DND-41 (cell line): ENCODE measurements at regions not wholly inside any gene's neighbourhood (a gene's known extent, or its start where the extent isn't known, plus 50 kb on each side); places are given as distances from the start of the nearest gene placed in this dataset.

Experiments
- EZH2 ChIP-seq: IDR thresholded peaks from 3 replicates; pipeline ENCODE4 v1.6.1; 2012; ENCODE audit warnings: borderline replicate concordance, low read depth, mild to moderate bottlenecking, moderate library complexity, low read length, inconsistent platforms; ENCODE audit not compliant: severe bottlenecking
- TF ChIP-seq, protein P1 (sequence below): IDR thresholded peaks from 2 replicates; pipeline ENCODE4 v1.5.1; 2012; ENCODE audit warnings: borderline replicate concordance, low read length, moderate library complexity, mild to moderate bottlenecking; ENCODE audit not compliant: poor library complexity, severe bottlenecking; ENCODE audit errors: extremely low read depth

DNA sequence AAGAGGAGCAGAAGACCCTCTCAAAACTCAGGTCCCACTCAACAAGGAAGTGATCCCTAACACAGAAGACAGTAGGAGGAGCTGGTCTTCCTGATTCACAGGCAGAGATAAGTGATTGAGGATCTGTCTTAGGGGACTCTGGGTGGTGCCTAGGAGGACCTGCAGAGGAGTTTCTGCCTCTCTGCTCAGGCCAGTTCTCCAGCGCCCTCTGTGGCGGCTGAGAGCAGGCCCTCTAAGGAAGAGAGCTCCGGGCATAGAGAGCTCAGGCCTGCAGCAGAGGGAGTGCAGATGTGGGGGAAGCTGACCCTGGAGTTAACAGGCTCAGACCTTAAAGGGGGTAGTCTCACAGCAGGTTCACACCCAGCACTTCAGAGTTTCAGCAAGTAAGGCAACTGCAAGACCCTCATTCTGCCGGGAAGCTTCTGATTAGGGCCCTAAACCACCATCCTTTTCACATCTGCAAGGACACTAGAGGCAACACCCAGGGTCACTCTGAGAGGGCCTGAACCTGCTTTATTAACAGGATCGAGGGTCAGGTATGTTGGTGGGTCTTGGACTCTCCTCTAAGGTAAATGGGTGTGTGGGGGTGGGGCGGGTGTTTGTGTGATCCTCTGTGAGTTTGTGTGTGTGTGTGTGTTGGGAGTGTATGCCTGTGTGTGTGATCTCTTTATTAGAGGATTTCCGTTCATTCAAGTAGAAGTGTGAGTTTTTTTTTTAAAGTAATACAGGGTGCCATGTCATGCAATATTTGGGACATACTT is 57.6 kb upstream of the TARP start:
- TF ChIP-seq, protein P1, sequence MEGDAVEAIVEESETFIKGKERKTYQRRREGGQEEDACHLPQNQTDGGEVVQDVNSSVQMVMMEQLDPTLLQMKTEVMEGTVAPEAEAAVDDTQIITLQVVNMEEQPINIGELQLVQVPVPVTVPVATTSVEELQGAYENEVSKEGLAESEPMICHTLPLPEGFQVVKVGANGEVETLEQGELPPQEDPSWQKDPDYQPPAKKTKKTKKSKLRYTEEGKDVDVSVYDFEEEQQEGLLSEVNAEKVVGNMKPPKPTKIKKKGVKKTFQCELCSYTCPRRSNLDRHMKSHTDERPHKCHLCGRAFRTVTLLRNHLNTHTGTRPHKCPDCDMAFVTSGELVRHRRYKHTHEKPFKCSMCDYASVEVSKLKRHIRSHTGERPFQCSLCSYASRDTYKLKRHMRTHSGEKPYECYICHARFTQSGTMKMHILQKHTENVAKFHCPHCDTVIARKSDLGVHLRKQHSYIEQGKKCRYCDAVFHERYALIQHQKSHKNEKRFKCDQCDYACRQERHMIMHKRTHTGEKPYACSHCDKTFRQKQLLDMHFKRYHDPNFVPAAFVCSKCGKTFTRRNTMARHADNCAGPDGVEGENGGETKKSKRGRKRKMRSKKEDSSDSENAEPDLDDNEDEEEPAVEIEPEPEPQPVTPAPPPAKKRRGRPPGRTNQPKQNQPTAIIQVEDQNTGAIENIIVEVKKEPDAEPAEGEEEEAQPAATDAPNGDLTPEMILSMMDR = peak; percentile 43
- no peak for TF ChIP-seq EZH2
